HepG2 (cell line): ENCODE measurements at regions not wholly inside any gene's neighbourhood (a gene's known extent, or its start where the extent isn't known, plus 50 kb on each side); places are given as distances from the start of the nearest gene placed in this dataset.

Source experiments
- ATAC-seq: fragments of 200-7000 bp; cut with Tn5 transposase; 3 replicates; pipeline ENCODE4 v1.9.1; 2020; ENCODE audit warnings: mild to moderate bottlenecking, moderate library complexity
- BruUV-seq: library from RNA; stranded (reverse); fragments of 400-500 nt; replicated peaks from 2 replicates; lab custom pipeline; 2021; lab: Mats Ljungman, UMichigan
- CTCF ChIA-PET: fragments of 300-600 bp; formaldehyde crosslinking; extraction: SDS; loops from one replicate; lab custom pipeline; 2021; ENCODE audit warnings: low total read pairs, inconsistent platforms, low intra/inter-chr PET ratio; lab: Yijun Ruan, JAX
- POLR2A ChIA-PET: fragments of 350-600 bp; sonication (Branson Sonifier 250); formaldehyde crosslinking; loops from one replicate; lab custom pipeline; 2020; ENCODE audit warnings: antibody characterized with exemption, inconsistent platforms; lab: Yijun Ruan, JAX
- DNase-seq: peaks from one replicate; pipeline ENCODE4 v3.0.0-alpha.2; 2015; ENCODE audit warnings: low spot score
- FAIRE-seq: peaks from 3 replicates; lab custom pipeline; 2011; peaks lifted over from hg19 to GRCh38; lab: Jason Lieb, UNC
- H2AFZ ChIP-seq: one replicate; pipeline ENCODE4 v1.6.1; 2011; ENCODE audit warnings: low read length, inconsistent platforms
- H3K27ac ChIP-seq: fragments of 300-600 bp; 3 replicates; pipeline ENCODE4 v1.8.0; 2011; ENCODE audit warnings: mixed run types, mild to moderate bottlenecking, mixed read lengths, low read length, inconsistent platforms; ENCODE audit not compliant: insufficient read depth; ENCODE audit errors: extremely low read length
- H3K27me3 ChIP-seq, 2 experiments: fragments of 200-600 bp in 1 of 2; 2 replicates in 1 of 2; 3 replicates in 1 of 2; pipeline versions ENCODE4 v1.6.0 to v1.8.0; 2011; ENCODE audit warnings: low read length in 2 of 2, mild to moderate bottlenecking in 2 of 2, moderate library complexity in 2 of 2, inconsistent platforms in 1 of 2; ENCODE audit not compliant: insufficient read depth in 2 of 2, control insufficient read depth in 1 of 2
- H3K36me3 ChIP-seq, 2 experiments: fragments of 200-600 bp in 1 of 2; replicated peaks in 1 of 2; 2 replicates in 1 of 2; 3 replicates in 1 of 2; pipeline versions ENCODE4 v1.5.1 to v1.8.0; 2011; ENCODE audit warnings: low read length in 2 of 2, inconsistent platforms in 1 of 2; ENCODE audit not compliant: insufficient read depth in 2 of 2, control insufficient read depth in 1 of 2
- H3K4me1 ChIP-seq: 2 replicates; pipeline ENCODE4 v1.5.1; 2012; ENCODE audit warnings: low read length, inconsistent platforms; ENCODE audit not compliant: insufficient read depth
- H3K4me2 ChIP-seq: 2 replicates; pipeline ENCODE4 v1.6.0; 2011; ENCODE audit warnings: low read depth, low read length, inconsistent platforms
- H3K4me3 ChIP-seq, 3 experiments: fragments of 200-600 bp in 1 of 3; sonication (generic), shearing (Covaris generic) in 1 of 3; replicated peaks in 1 of 3; 2 replicates each; pipeline ENCODE4 v1.5.1; 2011 to 2016; ENCODE audit warnings: low read length in 3 of 3, inconsistent platforms in 2 of 3, low read depth in 2 of 3, mild to moderate bottlenecking in 2 of 3, control low read depth in 1 of 3, mixed read lengths in 1 of 3; ENCODE audit not compliant: insufficient read depth in 1 of 3
- H3K79me2 ChIP-seq: one replicate; pipeline ENCODE4 v1.6.1; 2011; ENCODE audit warnings: low read length, inconsistent platforms; ENCODE audit not compliant: insufficient read depth
- H3K9ac ChIP-seq: 2 replicates; pipeline ENCODE4 v1.6.0; 2011; ENCODE audit warnings: mild to moderate bottlenecking, low read depth, low read length, inconsistent platforms; ENCODE audit not compliant: insufficient read depth
- H3K9me3 ChIP-seq: 2 replicates; pipeline ENCODE4 v1.5.1; 2012; ENCODE audit warnings: mild to moderate bottlenecking, low read length
- H4K20me1 ChIP-seq: 2 replicates; pipeline ENCODE4 v1.6.0; 2011; ENCODE audit warnings: inconsistent platforms, mild to moderate bottlenecking, low read length, moderate library complexity; ENCODE audit not compliant: insufficient read depth
- AKAP8 ChIP-seq: sonication (generic); formaldehyde crosslinking; IDR thresholded peaks from 2 replicates; pipeline ENCODE4 v1.5.1; 2020; ENCODE audit warnings: mild to moderate bottlenecking, missing genetic modification reagents
- CSRNP2 ChIP-seq: sonication (generic); formaldehyde crosslinking; conservative IDR thresholded peaks from 2 replicates; pipeline ENCODE4 v1.8.0; 2022; ENCODE audit warnings: low read depth, missing genetic modification reagents
- GMEB1 ChIP-seq: sonication (generic); formaldehyde crosslinking; IDR thresholded peaks from 2 replicates; pipeline ENCODE4 v1.5.1; 2020; ENCODE audit warnings: missing genetic modification reagents, mild to moderate bottlenecking, borderline replicate concordance
- KLF13 ChIP-seq: sonication (generic); formaldehyde crosslinking; IDR thresholded peaks from 2 replicates; pipeline ENCODE4 v1.4.0; 2020; ENCODE audit warnings: mild to moderate bottlenecking, missing genetic modification reagents
- MIER2 ChIP-seq: IDR thresholded peaks from 2 replicates; pipeline ENCODE4 v1.6.1; 2016; ENCODE audit warnings: missing biosample characterization, missing genetic modification reagents
- MYNN ChIP-seq: sonication (generic); formaldehyde crosslinking; IDR thresholded peaks from 2 replicates; pipeline ENCODE4 v1.4.0; 2020; ENCODE audit warnings: mild to moderate bottlenecking, low read depth, missing genetic modification reagents
- SALL2 ChIP-seq: sonication (generic); formaldehyde crosslinking; IDR thresholded peaks from 2 replicates; pipeline ENCODE4 v1.8.1; 2023; ENCODE audit warnings: mild to moderate bottlenecking, missing genetic modification reagents, inconsistent platforms
- SMAD9 ChIP-seq: sonication (generic); formaldehyde crosslinking; IDR thresholded peaks from 2 replicates; pipeline ENCODE4 v1.5.1; 2020; ENCODE audit warnings: mild to moderate bottlenecking, missing genetic modification reagents
- XRCC5 ChIP-seq: fragments of 200-400 bp; formaldehyde crosslinking; optimal IDR thresholded peaks from 2 replicates; pipeline ENCODE3; 2017; ENCODE audit warnings: mild to moderate bottlenecking, low read length
- YEATS4 ChIP-seq: sonication (generic); formaldehyde crosslinking; IDR thresholded peaks from 2 replicates; pipeline ENCODE4 v1.4.0; 2020; ENCODE audit warnings: missing genetic modification reagents, borderline replicate concordance
- ZFX ChIP-seq: sonication (generic); formaldehyde crosslinking; IDR thresholded peaks from 2 replicates; pipeline ENCODE4 v1.4.0; 2020; ENCODE audit warnings: mild to moderate bottlenecking, low read depth, missing genetic modification reagents, moderate library complexity
- ZNF235 ChIP-seq: sonication (generic); formaldehyde crosslinking; IDR thresholded peaks from 2 replicates; pipeline ENCODE4 v1.8.1; 2023; ENCODE audit warnings: mild to moderate bottlenecking, missing genetic modification reagents, borderline replicate concordance
- ZNF3 ChIP-seq: IDR thresholded peaks from 2 replicates; pipeline ENCODE4 v1.7.0; 2017; ENCODE audit warnings: inconsistent platforms
- ZNF567 ChIP-seq: sonication (generic); formaldehyde crosslinking; IDR thresholded peaks from 2 replicates; pipeline ENCODE4 v1.8.1; 2023; ENCODE audit warnings: mild to moderate bottlenecking, missing genetic modification reagents, borderline replicate concordance
- ZNF816 ChIP-seq: sonication (generic); formaldehyde crosslinking; IDR thresholded peaks from 2 replicates; pipeline ENCODE4 v1.8.0; 2022; ENCODE audit warnings: missing genetic modification reagents, mild to moderate bottlenecking, borderline replicate concordance
- ZNF83 ChIP-seq: sonication (generic); formaldehyde crosslinking; IDR thresholded peaks from 2 replicates; pipeline ENCODE4 v1.4.0; 2020; ENCODE audit warnings: missing genetic modification reagents, mild to moderate bottlenecking, borderline replicate concordance
- WGBS: methylation state at CpG from one replicate; pipeline ENCODE4 v1.1.6; 2017; ENCODE audit warnings: low lambda C conversion rate; 5-methylcytosine and 5-hydroxymethylcytosine counted together
- in situ Hi-C: cut with HindIII; loops from 2 replicates; pipeline ENCODE4 v1.10.0; 2017; ENCODE audit warnings: low pct_unique_long_range_greater_than_20kb; ENCODE audit not compliant: extremely low pct_ligation_motif_present
- intact Hi-C: fragments of 100-400 bp; cut with micrococcal nuclease; formaldehyde crosslinking; loops from one replicate; pipeline ENCODE4 v1.10.0; 2022; ENCODE audit not compliant: unreplicated experiment
- TF ChIP-seq, protein P1 (sequence below), 2 experiments: sonication (generic) in 1 of 2; formaldehyde crosslinking in 1 of 2; IDR thresholded peaks; 2 replicates each; pipeline versions ENCODE4 v1.5.1 to v1.6.1; 2011 to 2020; ENCODE audit warnings: borderline replicate concordance in 1 of 2, low read depth in 1 of 2, low read length in 1 of 2, mild to moderate bottlenecking in 1 of 2, missing genetic modification reagents in 1 of 2, moderate library complexity in 1 of 2

- H3K79me2 ChIP-seq: no peaks in the 10 kb centered on the region
- ATAC-seq (no peak), FAIRE-seq (no peak), DNase-seq (no peak)
- H3K9ac ChIP-seq: no peak overlapping the region
- no peaks in the 10 kb centered on the region for H3K36me3 ChIP-seq
- WGBS: 29% methylated on average over 12 of the region's 12 CpGs
- H3K27me3 ChIP-seq: peaks cover 0 to 3% of the 10 kb centered on the region in 2 experiments; a peak in 1 of 5 replicates
- no peaks in the 10 kb centered on the region for H3K4me1 ChIP-seq
- no peak overlapping the region for H3K4me3 ChIP-seq
- intact Hi-C loops: no loop called here
- no peaks in the 10 kb centered on the region for H4K20me1 ChIP-seq
- no peak overlapping the region for H3K27ac ChIP-seq
- H2AFZ ChIP-seq: no peak overlapping the region
- no TSS peak for BruUV-seq
- TF ChIP-seq SALL2 (CRISPR knock-in tag): no peak
- TF ChIP-seq, protein P1, sequence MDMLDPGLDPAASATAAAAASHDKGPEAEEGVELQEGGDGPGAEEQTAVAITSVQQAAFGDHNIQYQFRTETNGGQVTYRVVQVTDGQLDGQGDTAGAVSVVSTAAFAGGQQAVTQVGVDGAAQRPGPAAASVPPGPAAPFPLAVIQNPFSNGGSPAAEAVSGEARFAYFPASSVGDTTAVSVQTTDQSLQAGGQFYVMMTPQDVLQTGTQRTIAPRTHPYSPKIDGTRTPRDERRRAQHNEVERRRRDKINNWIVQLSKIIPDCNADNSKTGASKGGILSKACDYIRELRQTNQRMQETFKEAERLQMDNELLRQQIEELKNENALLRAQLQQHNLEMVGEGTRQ (IDR thresholded peaks at IDR 0.05; ENCODE audit: low read depth, low read length): no peak
- TF ChIP-seq, protein P1 (CRISPR knock-in tag; IDR thresholded peaks at IDR 0.05; ENCODE audit: borderline replicate concordance): no peak
- no peak for TF ChIP-seq ZFX (CRISPR knock-in tag)
- TF ChIP-seq MYNN (CRISPR knock-in tag): no peak
- no peak for TF ChIP-seq MIER2 (CRISPR knock-in tag)
- TF ChIP-seq ZNF83 (CRISPR knock-in tag): no peak
- TF ChIP-seq YEATS4: no peak
- no peak for TF ChIP-seq SMAD9
- TF ChIP-seq ZNF567 (CRISPR knock-in tag): no peak
- no peak for TF ChIP-seq ZNF816 (CRISPR knock-in tag)
- TF ChIP-seq ZNF235 (CRISPR knock-in tag): no peak
- no peak for TF ChIP-seq KLF13 (CRISPR knock-in tag)
- no peak for TF ChIP-seq XRCC5
- TF ChIP-seq ZNF3 (CRISPR knock-in tag): no peak
- no peak for TF ChIP-seq CSRNP2 (CRISPR knock-in tag)
- TF ChIP-seq GMEB1 (CRISPR knock-in tag): no peak
- TF ChIP-seq AKAP8 (CRISPR knock-in tag): no peak
- CTCF ChIA-PET: no interaction called here
- in situ Hi-C loops: no loop called here
- POLR2A ChIA-PET: no interaction called here
- H3K4me2 ChIP-seq: no peak overlapping the region
- H3K9me3 ChIP-seq: no peaks in the 10 kb centered on the region
Measured at GRCh38 chr6:82836022-82836575, 229.5 kb downstream of the UBE3D start.
